ENCODE measurements at regions not wholly inside any gene's neighbourhood (a gene's known extent, or its start where the extent isn't known, plus 50 kb on each side); places are given as distances from the start of the nearest gene placed in this dataset.

- DNase-seq: no peak
These were observed 53.8 kb upstream of the PTGFR start for GRCh38 chr1:78436961-78437360.

- no peak for DNase-seq
These were observed 53.4 kb upstream of the PTGFR start for GRCh38 chr1:78437396-78437795.

GRCh38 chr1:78437941-78438340 is 52.8 kb upstream of the PTGFR start:
- no peak for DNase-seq

- no peak for DNase-seq
These were observed 50.4 kb upstream of the PTGFR start for GRCh38 chr1:78440381-78440793.
